ENCODE measurements at regions not wholly inside any gene's neighbourhood (a gene's known extent, or its start where the extent isn't known, plus 50 kb on each side); places are given as distances from the start of the nearest gene placed in this dataset.

DNA sequence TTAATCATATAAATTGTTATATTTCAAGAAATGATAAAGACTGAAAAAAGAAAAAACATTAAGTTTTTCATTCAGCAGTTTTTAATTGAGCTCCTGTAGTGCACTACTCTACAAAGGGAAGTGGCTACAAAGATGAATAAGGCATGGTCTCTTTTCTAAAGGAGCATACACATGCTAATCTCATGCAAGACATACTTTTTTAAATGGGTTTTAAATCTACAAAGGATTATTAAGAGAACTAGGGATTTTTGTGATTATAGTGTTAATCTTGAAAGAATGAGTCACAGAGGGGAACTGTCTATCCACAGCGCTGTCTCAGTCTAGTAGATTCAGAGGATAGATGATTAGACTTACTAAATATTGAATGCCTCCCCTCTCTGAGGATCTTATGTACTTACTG lies 1722.2 kb downstream of the RPA4 start:
- Histone ChIP-seq H3K27me3 (ENCODE audit: control insufficient read depth, insufficient read depth, low read length) (no peaks in the 10 kb centered on the region), H3K4me3 (ENCODE audit: low read depth, low read length) (no peak overlapping the region), H3K36me3 (ENCODE audit: control insufficient read depth, insufficient read depth, low read length) (no peaks in the 10 kb centered on the region)
- no peak for DNase-seq (ENCODE audit: low read depth)
- TF ChIP-seq, protein P1, sequence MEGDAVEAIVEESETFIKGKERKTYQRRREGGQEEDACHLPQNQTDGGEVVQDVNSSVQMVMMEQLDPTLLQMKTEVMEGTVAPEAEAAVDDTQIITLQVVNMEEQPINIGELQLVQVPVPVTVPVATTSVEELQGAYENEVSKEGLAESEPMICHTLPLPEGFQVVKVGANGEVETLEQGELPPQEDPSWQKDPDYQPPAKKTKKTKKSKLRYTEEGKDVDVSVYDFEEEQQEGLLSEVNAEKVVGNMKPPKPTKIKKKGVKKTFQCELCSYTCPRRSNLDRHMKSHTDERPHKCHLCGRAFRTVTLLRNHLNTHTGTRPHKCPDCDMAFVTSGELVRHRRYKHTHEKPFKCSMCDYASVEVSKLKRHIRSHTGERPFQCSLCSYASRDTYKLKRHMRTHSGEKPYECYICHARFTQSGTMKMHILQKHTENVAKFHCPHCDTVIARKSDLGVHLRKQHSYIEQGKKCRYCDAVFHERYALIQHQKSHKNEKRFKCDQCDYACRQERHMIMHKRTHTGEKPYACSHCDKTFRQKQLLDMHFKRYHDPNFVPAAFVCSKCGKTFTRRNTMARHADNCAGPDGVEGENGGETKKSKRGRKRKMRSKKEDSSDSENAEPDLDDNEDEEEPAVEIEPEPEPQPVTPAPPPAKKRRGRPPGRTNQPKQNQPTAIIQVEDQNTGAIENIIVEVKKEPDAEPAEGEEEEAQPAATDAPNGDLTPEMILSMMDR (IDR thresholded peaks at IDR 0.05; ENCODE audit: insufficient read depth, low read length, severe bottlenecking): no peak
- no peak for FAIRE-seq

DNA sequence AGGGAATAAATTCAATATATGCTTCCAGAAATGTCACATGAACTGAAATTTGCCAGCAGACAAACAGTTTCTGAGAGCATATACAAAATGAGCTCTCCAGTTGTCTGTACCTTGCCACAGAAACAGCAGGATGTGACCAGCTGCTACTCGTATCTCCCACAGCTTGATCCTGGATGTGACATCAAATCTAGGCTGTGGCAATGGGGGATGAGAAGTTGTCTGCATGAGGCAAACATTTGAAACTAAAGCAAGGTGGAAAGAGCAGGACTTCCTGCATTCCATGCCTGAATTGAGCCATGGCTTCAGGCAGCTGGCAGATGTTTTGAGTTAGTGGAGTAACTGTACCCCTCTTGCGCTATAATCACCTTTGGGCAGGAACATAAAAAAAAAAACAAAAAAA lies 1724.0 kb downstream of the RPA4 start:
- H3K27me3 ChIP-seq (ENCODE audit: control insufficient read depth, insufficient read depth, low read length): no peaks in the 10 kb centered on the region
- H3K36me3 ChIP-seq (ENCODE audit: control insufficient read depth, insufficient read depth, low read length): no peaks in the 10 kb centered on the region
- H3K4me3 ChIP-seq (ENCODE audit: low read depth, low read length): no peak overlapping the region
- DNase-seq (ENCODE audit: low read depth) (no peak), FAIRE-seq (no peak)
- TF ChIP-seq, protein P1 (IDR thresholded peaks at IDR 0.05; ENCODE audit: insufficient read depth, low read length, severe bottlenecking): no peak

DNA sequence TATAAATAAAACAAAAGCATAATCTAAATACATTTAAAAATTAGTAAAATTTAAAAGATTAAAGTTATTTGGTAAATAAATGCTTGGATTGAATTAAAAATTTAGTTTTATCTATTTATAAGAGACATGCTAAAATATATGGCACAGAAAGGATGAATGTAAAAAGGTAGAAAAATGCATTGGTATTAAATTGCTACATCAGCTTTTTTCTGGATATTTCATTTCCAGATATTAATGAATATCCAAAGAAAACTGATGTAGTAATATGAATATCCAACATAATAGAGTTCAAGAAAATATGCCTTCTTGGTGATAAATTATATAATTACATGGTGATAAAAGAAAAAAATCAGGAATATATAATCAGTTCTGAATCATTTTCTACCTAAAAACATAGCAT lies 1743.9 kb downstream of the RPA4 start:
- Histone ChIP-seq H3K27me3 (ENCODE audit: control insufficient read depth, insufficient read depth, low read length) (no peaks in the 10 kb centered on the region), H3K36me3 (ENCODE audit: control insufficient read depth, insufficient read depth, low read length) (no peaks in the 10 kb centered on the region), H3K4me3 (ENCODE audit: low read depth, low read length) (no peak overlapping the region)
- FAIRE-seq (no peak), DNase-seq (ENCODE audit: low read depth) (no peak)
- TF ChIP-seq, protein P1 (IDR thresholded peaks at IDR 0.05; ENCODE audit: insufficient read depth, low read length, severe bottlenecking): no peak

DNA sequence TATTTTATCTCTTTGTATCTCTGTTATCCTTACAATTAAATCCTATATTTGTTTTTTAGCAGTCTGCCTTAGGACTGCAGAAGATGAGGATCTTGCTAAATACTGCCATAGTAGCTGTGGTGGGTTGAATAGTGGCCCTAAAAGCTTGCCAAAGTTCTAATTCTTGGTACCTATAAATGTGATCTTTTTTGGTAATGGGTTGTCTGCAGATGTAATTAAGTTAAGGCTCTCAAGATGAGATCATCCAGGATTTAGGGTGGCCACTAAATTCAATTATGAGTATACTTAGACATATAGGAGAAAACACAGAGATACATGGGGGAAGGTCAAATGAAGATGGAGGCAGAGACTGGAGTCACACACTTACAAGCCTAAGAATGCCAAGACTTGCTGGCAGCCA lies 1753.7 kb downstream of the RPA4 start:
- TF ChIP-seq, protein P1 (IDR thresholded peaks at IDR 0.05; ENCODE audit: insufficient read depth, low read length, severe bottlenecking): no peak
- no peak overlapping the region for H3K4me3 ChIP-seq (ENCODE audit: low read depth, low read length)
- no peaks in the 10 kb centered on the region for H3K27me3 ChIP-seq (ENCODE audit: control insufficient read depth, insufficient read depth, low read length)
- FAIRE-seq (no peak), DNase-seq (ENCODE audit: low read depth) (no peak)
- no peaks in the 10 kb centered on the region for H3K36me3 ChIP-seq (ENCODE audit: control insufficient read depth, insufficient read depth, low read length)

DNA sequence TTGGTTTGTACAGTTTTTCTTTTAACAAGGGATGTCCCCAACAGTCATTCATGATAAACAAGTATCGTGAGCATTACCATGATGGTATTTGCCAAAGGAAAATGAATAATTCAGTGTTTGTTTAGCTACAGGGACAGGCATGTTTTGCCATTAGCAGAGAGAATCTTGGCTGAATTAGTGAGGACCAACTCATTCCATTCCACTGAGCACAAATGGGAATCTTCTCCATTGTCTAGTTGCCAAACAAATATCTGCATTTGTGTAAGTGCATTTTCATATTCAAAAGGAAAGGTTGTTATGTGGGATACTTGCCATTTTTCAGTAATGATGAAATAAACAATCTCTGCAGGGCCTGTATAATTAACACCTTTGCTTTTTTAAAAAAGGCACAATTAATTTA lies 1762.6 kb downstream of the RPA4 start:
- Histone ChIP-seq H3K4me3 (ENCODE audit: low read depth, low read length) (no peak overlapping the region), H3K27me3 (ENCODE audit: control insufficient read depth, insufficient read depth, low read length) (no peaks in the 10 kb centered on the region), H3K36me3 (ENCODE audit: control insufficient read depth, insufficient read depth, low read length) (no peaks in the 10 kb centered on the region)
- DNase-seq (ENCODE audit: low read depth) (no peak), FAIRE-seq (no peak)
- TF ChIP-seq, protein P1 (IDR thresholded peaks at IDR 0.05; ENCODE audit: insufficient read depth, low read length, severe bottlenecking): no peak

DNA sequence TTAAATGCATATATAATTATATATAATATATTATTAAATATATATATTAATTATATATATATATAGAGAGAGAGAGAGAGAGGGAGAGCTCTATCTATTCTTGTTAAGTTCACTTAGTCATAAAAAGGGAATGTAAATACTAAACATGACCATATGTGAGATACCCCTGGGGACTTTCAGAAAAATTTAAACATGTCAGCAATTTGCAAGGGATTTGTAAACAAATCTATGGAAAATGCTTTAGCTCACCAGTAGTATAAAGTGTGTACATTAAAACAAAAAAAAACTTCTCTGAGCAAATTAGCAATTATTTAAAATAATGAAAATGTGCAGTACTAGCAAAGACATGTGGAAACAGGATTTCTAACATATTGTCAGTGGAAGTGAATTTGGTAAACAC lies 1755.5 kb downstream of the PCDH19 start:
- Histone ChIP-seq H3K4me3 (ENCODE audit: low read depth, low read length) (no peak overlapping the region), H3K27me3 (ENCODE audit: control insufficient read depth, insufficient read depth, low read length) (no peaks in the 10 kb centered on the region), H3K36me3 (ENCODE audit: control insufficient read depth, insufficient read depth, low read length) (no peaks in the 10 kb centered on the region)
- TF ChIP-seq, protein P1 (IDR thresholded peaks at IDR 0.05; ENCODE audit: insufficient read depth, low read length, severe bottlenecking): no peak
- DNase-seq (ENCODE audit: low read depth) (no peak), FAIRE-seq (no peak)
